Keratinocyte (primary cell): ENCODE measurements at regions not wholly inside any gene's neighbourhood (a gene's known extent, or its start where the extent isn't known, plus 50 kb on each side); places are given as distances from the start of the nearest gene placed in this dataset.

Source experiments
- EZH2 ChIP-seq: IDR thresholded peaks from one replicate; pipeline ENCODE4 v1.6.1; 2012; ENCODE audit warnings: inconsistent platforms, mild to moderate bottlenecking, low read length, moderate library complexity
- TF ChIP-seq, protein P1 (sequence below), 3 experiments: IDR thresholded peaks in 1 of 3; conservative IDR thresholded peaks in 1 of 3; optimal IDR thresholded peaks in 1 of 3; 2 replicates in 2 of 3; 3 replicates in 1 of 3; pipeline versions ENCODE3 to v1.5.1; 2011; ENCODE audit warnings: low read length in 3 of 3, mild to moderate bottlenecking in 3 of 3, moderate library complexity in 2 of 3, control low read depth in 1 of 3, inconsistent platforms in 1 of 3; ENCODE audit not compliant: insufficient read depth in 2 of 3; ENCODE audit errors: extremely low read depth in 1 of 3

DNA sequence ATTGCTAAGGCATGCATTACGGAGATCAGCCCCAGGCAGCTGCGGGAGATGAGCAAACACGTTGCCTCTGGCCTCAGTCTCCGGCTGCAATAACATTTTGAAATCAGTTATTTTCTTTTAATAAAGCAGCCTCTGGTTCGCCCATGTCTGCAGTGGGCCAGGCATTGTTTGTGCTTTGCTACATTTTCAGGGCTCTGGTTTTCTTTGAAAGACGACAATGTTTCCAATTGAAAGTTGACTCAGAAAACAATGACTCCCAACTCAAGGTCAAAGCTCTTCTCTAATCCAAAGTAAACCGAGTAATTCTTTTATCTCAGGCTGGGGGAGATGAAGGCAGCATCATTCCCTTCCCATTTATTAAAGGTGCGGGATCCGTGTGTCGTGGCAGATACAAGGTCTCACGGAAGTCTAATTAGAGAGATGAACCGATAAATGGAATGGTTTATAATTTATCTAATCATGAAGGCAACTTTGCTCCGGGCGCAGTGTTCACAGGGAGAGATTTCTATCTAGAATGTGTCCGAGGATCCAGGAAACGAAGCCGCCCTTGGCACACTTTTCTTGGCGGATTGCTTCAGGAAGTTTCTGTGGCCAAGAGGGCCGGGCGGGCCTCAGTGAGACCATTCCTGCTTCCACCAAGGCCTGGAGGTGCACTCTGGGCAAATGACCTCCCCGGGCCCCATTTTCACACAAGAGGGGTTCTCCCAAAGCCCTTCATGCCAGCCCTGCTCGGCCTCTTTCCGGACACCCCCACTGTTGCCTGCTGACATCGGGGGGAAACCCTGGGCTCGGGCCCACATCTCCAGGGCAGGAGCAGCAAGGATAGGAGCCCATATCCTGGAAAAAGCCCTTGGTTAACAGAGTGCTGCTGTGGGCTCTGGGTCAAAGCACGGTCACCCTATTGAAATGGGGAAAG lies 811.4 kb downstream of the BRD1 start:
- TF ChIP-seq, protein P1, sequence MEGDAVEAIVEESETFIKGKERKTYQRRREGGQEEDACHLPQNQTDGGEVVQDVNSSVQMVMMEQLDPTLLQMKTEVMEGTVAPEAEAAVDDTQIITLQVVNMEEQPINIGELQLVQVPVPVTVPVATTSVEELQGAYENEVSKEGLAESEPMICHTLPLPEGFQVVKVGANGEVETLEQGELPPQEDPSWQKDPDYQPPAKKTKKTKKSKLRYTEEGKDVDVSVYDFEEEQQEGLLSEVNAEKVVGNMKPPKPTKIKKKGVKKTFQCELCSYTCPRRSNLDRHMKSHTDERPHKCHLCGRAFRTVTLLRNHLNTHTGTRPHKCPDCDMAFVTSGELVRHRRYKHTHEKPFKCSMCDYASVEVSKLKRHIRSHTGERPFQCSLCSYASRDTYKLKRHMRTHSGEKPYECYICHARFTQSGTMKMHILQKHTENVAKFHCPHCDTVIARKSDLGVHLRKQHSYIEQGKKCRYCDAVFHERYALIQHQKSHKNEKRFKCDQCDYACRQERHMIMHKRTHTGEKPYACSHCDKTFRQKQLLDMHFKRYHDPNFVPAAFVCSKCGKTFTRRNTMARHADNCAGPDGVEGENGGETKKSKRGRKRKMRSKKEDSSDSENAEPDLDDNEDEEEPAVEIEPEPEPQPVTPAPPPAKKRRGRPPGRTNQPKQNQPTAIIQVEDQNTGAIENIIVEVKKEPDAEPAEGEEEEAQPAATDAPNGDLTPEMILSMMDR (optimal IDR thresholded peaks at IDR 0.05 in 1 of 3, IDR thresholded peaks at IDR 0.05 in 1 of 3, conservative IDR thresholded peaks at IDR 0.05 in 1 of 3; ENCODE audit: extremely low read depth in 1 of 3, insufficient read depth in 2 of 3, low read length in 3 of 3), result no peak
- no peak for TF ChIP-seq EZH2
